ENCODE measurements at regions not wholly inside any gene's neighbourhood (a gene's known extent, or its start where the extent isn't known, plus 50 kb on each side); places are given as distances from the start of the nearest gene placed in this dataset.
A peak's percentile ranks its signal among the peaks of the same experiment; 100 is the strongest.

GRCh38 chr1:22285549-22286396, 142.9 kb upstream of the WNT4 start:
- DNase-seq (ENCODE audit: low read depth, low spot score): no peak

GRCh38 chr1:22286491-22286890, 143.6 kb upstream of the WNT4 start:
- DNase-seq (ENCODE audit: low read depth, low spot score): no peak

- DNase-seq (ENCODE audit: low read depth, low spot score): no peak
These were observed 144.4 kb upstream of the WNT4 start for GRCh38 chr1:22287273-22287672.

GRCh38 chr1:22287946-22288520, 145.1 kb upstream of the WNT4 start:
- DNase-seq (ENCODE audit: low read depth, low spot score): no peak

- DNase-seq (ENCODE audit: low read depth, low spot score): no peak
These were observed 145.8 kb upstream of the WNT4 start for GRCh38 chr1:22288593-22289241.

- DNase-seq (ENCODE audit: low read depth, low spot score): peak; percentile 59
These were observed 146.6 kb upstream of the WNT4 start for GRCh38 chr1:22289307-22289995.

GRCh38 chr1:22290157-22290556, 147.3 kb upstream of the WNT4 start:
- DNase-seq (ENCODE audit: low read depth, low spot score): no peak

- no peak for DNase-seq (ENCODE audit: low read depth, low spot score)
These were observed 147.7 kb upstream of the WNT4 start for GRCh38 chr1:22290611-22291010.

GRCh38 chr1:22291057-22291456, 148.2 kb upstream of the WNT4 start:
- DNase-seq (ENCODE audit: low read depth, low spot score): no peak

GRCh38 chr1:22291494-22291893, 148.6 kb upstream of the WNT4 start:
- no peak for DNase-seq (ENCODE audit: low read depth, low spot score)

- no peak for DNase-seq (ENCODE audit: low read depth, low spot score)
These were observed 149.3 kb upstream of the WNT4 start for GRCh38 chr1:22292011-22292788.

- DNase-seq (ENCODE audit: low read depth, low spot score): no peak
These were observed 152.5 kb upstream of the WNT4 start for GRCh38 chr1:22295396-22295795.

GRCh38 chr1:22295856-22296255, 153.0 kb upstream of the WNT4 start:
- no peak for DNase-seq (ENCODE audit: low read depth, low spot score)

GRCh38 chr1:22296701-22297591, 154.0 kb upstream of the WNT4 start:
- no peak for DNase-seq (ENCODE audit: low read depth, low spot score)

GRCh38 chr1:22297999-22298398, 153.7 kb upstream of the ZBTB40 start:
- no peak for DNase-seq (ENCODE audit: low read depth, low spot score)

- no peak for DNase-seq (ENCODE audit: low read depth, low spot score)
These were observed 147.8 kb upstream of the ZBTB40 start for GRCh38 chr1:22303816-22304215.

GRCh38 chr1:22309572-22309971, 142.1 kb upstream of the ZBTB40 start:
- no peak for DNase-seq (ENCODE audit: low read depth, low spot score)

- DNase-seq (ENCODE audit: low read depth, low spot score): no peak
These were observed 140.2 kb upstream of the ZBTB40 start for GRCh38 chr1:22311461-22311860.

- no peak for DNase-seq (ENCODE audit: low read depth, low spot score)
These were observed 138.3 kb upstream of the ZBTB40 start for GRCh38 chr1:22313321-22313720.

GRCh38 chr1:22314706-22315105, 136.9 kb upstream of the ZBTB40 start:
- DNase-seq (ENCODE audit: low read depth, low spot score): no peak

Data from smooth muscle cell of the brain vasculature (primary cell).